T-cell (primary cell): ENCODE measurements at regions not wholly inside any gene's neighbourhood (a gene's known extent, or its start where the extent isn't known, plus 50 kb on each side); places are given as distances from the start of the nearest gene placed in this dataset.

Experiments
- ATAC-seq, 4 experiments: fragments of 200-7000 bp in 3 of 4; fragments of 150-1000 bp in 1 of 4; cut with Tn5 transposase; replicated peaks in 1 of 4; 1 replicate in 3 of 4; 2 replicates in 1 of 4; pipeline ENCODE4 v1.10.0; 2021; ENCODE audit warnings: moderate library complexity in 3 of 4, mild to moderate bottlenecking in 2 of 4, moderate number of reproducible peaks in 1 of 4
- CTCF ChIA-PET, 2 donors: fragments of 300-600 bp; sonication (Branson Sonifier 250); formaldehyde crosslinking; loops; one replicate each; lab custom pipeline; 2022; ENCODE audit warnings: antibody characterized with exemption in 2 of 2; lab: Charles Lee
- POLR2A ChIA-PET, 2 donors: fragments of 300-600 bp; sonication (Branson Sonifier 250); formaldehyde crosslinking; loops; one replicate each; lab custom pipeline; 2022; ENCODE audit warnings: antibody characterized with exemption in 2 of 2; lab: Charles Lee
- DNase-seq, 35 experiments: peaks; one replicate each; pipeline versions ENCODE4 v3.0.0 to v3.0.0-alpha.2; 2013 to 2023
- H3K27ac ChIP-seq: one replicate; pipeline ENCODE4 v1.5.1; 2013; ENCODE audit warnings: low read length
- H3K27me3 ChIP-seq, 2 experiments: replicated peaks in 1 of 2; 1 replicate in 1 of 2; 2 replicates in 1 of 2; pipeline versions ENCODE4 v1.6.1 to v1.7.0; 2013; ENCODE audit warnings: low read length in 1 of 2, mixed read lengths in 1 of 2; ENCODE audit not compliant: control insufficient read depth in 2 of 2, insufficient read depth in 2 of 2; ENCODE audit errors: extremely low read depth in 1 of 2
- H3K36me3 ChIP-seq, 2 donors: 1 replicate in 1 of 2; 2 replicates in 1 of 2; pipeline versions ENCODE4 v1.6.1 to v1.7.0; 2013; ENCODE audit warnings: low read length in 1 of 2; ENCODE audit not compliant: control insufficient read depth in 2 of 2, insufficient read depth in 1 of 2; ENCODE audit errors: extremely low read depth in 1 of 2
- H3K4me1 ChIP-seq, 2 experiments: 1 replicate in 1 of 2; 2 replicates in 1 of 2; pipeline versions ENCODE4 v1.6.1 to v1.7.0; 2013; ENCODE audit warnings: low read length in 2 of 2, mixed read lengths in 1 of 2; ENCODE audit not compliant: insufficient read depth in 2 of 2, control insufficient read depth in 1 of 2; ENCODE audit errors: extremely low read depth in 1 of 2
- H3K4me3 ChIP-seq, 2 donors: 1 replicate in 1 of 2; 2 replicates in 1 of 2; pipeline versions ENCODE4 v1.5.1 to v1.7.0; 2013; ENCODE audit warnings: mild to moderate bottlenecking in 2 of 2, low read length in 1 of 2, moderate library complexity in 1 of 2; ENCODE audit not compliant: control insufficient read depth in 1 of 2; ENCODE audit errors: extremely low read depth in 1 of 2
- H3K9me3 ChIP-seq: 2 replicates; pipeline ENCODE4 v1.7.0; 2013
- H3K27ac Mint-ChIP-seq, 2 donors: one replicate each; pipeline ENCODE4 v1.8.0; 2020 to 2021; ENCODE audit warnings: mild to moderate bottlenecking in 2 of 2, mixed read lengths in 2 of 2
- H3K27me3 Mint-ChIP-seq, 2 donors: one replicate each; pipeline ENCODE4 v1.8.0; 2021 to 2022; ENCODE audit warnings: mixed read lengths in 2 of 2
- H3K36me3 Mint-ChIP-seq: one replicate; pipeline ENCODE4 v1.8.0; 2021; ENCODE audit warnings: mixed read lengths
- H3K4me1 Mint-ChIP-seq, 3 donors: one replicate each; pipeline ENCODE4 v1.8.0; 2020 to 2022; ENCODE audit warnings: mixed read lengths in 3 of 3, mild to moderate bottlenecking in 1 of 3
- H3K4me3 Mint-ChIP-seq, 3 donors: one replicate each; pipeline ENCODE4 v1.8.0; 2020 to 2022; ENCODE audit warnings: mild to moderate bottlenecking in 3 of 3, mixed read lengths in 3 of 3, moderate library complexity in 3 of 3
- H3K9me3 Mint-ChIP-seq, 3 donors: one replicate each; pipeline ENCODE4 v1.8.0; 2020 to 2022; ENCODE audit warnings: mixed read lengths in 3 of 3
- WGBS: methylation state at CpG from one replicate; pipeline ENCODE4 v1.1.5; 2013; ENCODE audit warnings: missing lambda C conversion rate; ENCODE audit not compliant: insufficient coverage; 5-methylcytosine and 5-hydroxymethylcytosine counted together

GRCh38 chr18:24805156-24805555 lies 344.7 kb downstream of the HRH4 start:
- no peaks in the 10 kb centered on the region for H3K36me3 ChIP-seq
- no peaks in the 10 kb centered on the region for H3K9me3 ChIP-seq
- no peaks in the 10 kb centered on the region for H3K4me1 ChIP-seq
- H3K27me3 Mint-ChIP-seq = peaks cover 0 to 6% of the 10 kb centered on the region in 2 donors
- ChIA-PET POLR2A (no interaction called here), CTCF (no interaction called here)
- H3K4me3 ChIP-seq = no peak overlapping the region
- no peak overlapping the region for H3K27ac ChIP-seq
- H3K4me1 Mint-ChIP-seq = no peaks in the 10 kb centered on the region
- H3K4me3 Mint-ChIP-seq = no peak overlapping the region
- DNase-seq (no peak), ATAC-seq (no peak)
- no peak overlapping the region for H3K27ac Mint-ChIP-seq
- whole genome bisulfite sequencing = 80% methylated on average over 1 of the region's 5 CpGs
- H3K36me3 Mint-ChIP-seq = no peaks in the 10 kb centered on the region
- H3K9me3 Mint-ChIP-seq = peaks cover 4 to 12% (median 5%) of the 10 kb centered on the region in 3 donors
- no peaks in the 10 kb centered on the region for H3K27me3 ChIP-seq

GRCh38 chr18:24809173-24809950 lies 348.9 kb downstream of the HRH4 start:
- POLR2A ChIA-PET = no interaction called here
- Mint-ChIP-seq H3K27ac (no peak overlapping the region), H3K4me1 (no peaks in the 10 kb centered on the region), H3K9me3 (peaks cover 4 to 12% (median 5%) of the 10 kb centered on the region in 3 donors), H3K4me3 (no peak overlapping the region), H3K36me3 (no peaks in the 10 kb centered on the region), H3K27me3 (peaks cover 0 to 7% of the 10 kb centered on the region in 2 donors)
- Histone ChIP-seq H3K27ac (no peak overlapping the region), H3K9me3 (no peaks in the 10 kb centered on the region), H3K4me1 (no peaks in the 10 kb centered on the region), H3K36me3 (no peaks in the 10 kb centered on the region), H3K27me3 (no peaks in the 10 kb centered on the region), H3K4me3 (no peak overlapping the region)
- ATAC-seq = no peak
- 59% methylated on average over 2 of the region's 7 CpGs for WGBS
- DNase-seq = no peak
- CTCF ChIA-PET = interaction anchor here in 1 of 2 donors (0.5 to 0.6 kb wide), 2 partner anchors 12 to 214 kb away, joined by 3 read pairs; no protein-coding TSS in a partner anchor

- no peaks in the 10 kb centered on the region for H3K36me3 ChIP-seq
- no peaks in the 10 kb centered on the region for H3K27me3 ChIP-seq
- 92% methylated on average over 6 of the region's 9 CpGs for WGBS
- ATAC-seq = no peak
- Mint-ChIP-seq H3K27me3 (peaks cover 0 to 7% of the 10 kb centered on the region in 2 donors), H3K9me3 (peaks cover 4 to 12% (median 5%) of the 10 kb centered on the region in 3 donors), H3K27ac (no peak overlapping the region), H3K4me3 (no peak overlapping the region), H3K36me3 (no peaks in the 10 kb centered on the region), H3K4me1 (no peaks in the 10 kb centered on the region)
- no peak overlapping the region for H3K27ac ChIP-seq
- POLR2A ChIA-PET = no interaction called here
- H3K9me3 ChIP-seq = no peaks in the 10 kb centered on the region
- no peak overlapping the region for H3K4me3 ChIP-seq
- H3K4me1 ChIP-seq = no peaks in the 10 kb centered on the region
- DNase-seq = no peak
- CTCF ChIA-PET = no interaction called here
Observed at GRCh38 chr18:24810561-24811305, 350.3 kb downstream of the HRH4 start.

- Histone ChIP-seq H3K9me3 (no peaks in the 10 kb centered on the region), H3K36me3 (no peaks in the 10 kb centered on the region), H3K27me3 (peaks cover 0 to 4% of the 10 kb centered on the region in 2 experiments), H3K27ac (no peak overlapping the region), H3K4me1 (no peaks in the 10 kb centered on the region), H3K4me3 (no peak overlapping the region)
- H3K9me3 Mint-ChIP-seq = peaks cover 4 to 8% (median 5%) of the 10 kb centered on the region in 3 donors
- H3K36me3 Mint-ChIP-seq = no peaks in the 10 kb centered on the region
- CTCF ChIA-PET = no interaction called here
- H3K27me3 Mint-ChIP-seq = peaks cover 0 to 7% of the 10 kb centered on the region in 2 donors
- ATAC-seq (no peak), DNase-seq (no peak)
- H3K4me1 Mint-ChIP-seq = no peaks in the 10 kb centered on the region
- POLR2A ChIA-PET = no interaction called here
- H3K4me3 Mint-ChIP-seq = no peak overlapping the region
- no peak overlapping the region for H3K27ac Mint-ChIP-seq
- WGBS = 78% methylated on average over 6 of the region's 11 CpGs
Observed at GRCh38 chr18:24811950-24812681, 351.7 kb downstream of the HRH4 start.

- CTCF ChIA-PET = no interaction called here
- H3K4me3 Mint-ChIP-seq = no peak overlapping the region
- DNase-seq (no peak), ATAC-seq (no peak)
- WGBS = no CpG with 5 or more reads among the region's 3 CpGs
- Histone ChIP-seq H3K4me3 (no peak overlapping the region), H3K36me3 (no peaks in the 10 kb centered on the region), H3K27ac (no peak overlapping the region), H3K9me3 (no peaks in the 10 kb centered on the region), H3K4me1 (no peaks in the 10 kb centered on the region), H3K27me3 (peaks cover 0 to 4% of the 10 kb centered on the region in 2 experiments)
- no peaks in the 10 kb centered on the region for H3K4me1 Mint-ChIP-seq
- peaks cover 0 to 7% of the 10 kb centered on the region in 2 donors for H3K27me3 Mint-ChIP-seq
- H3K27ac Mint-ChIP-seq = no peak overlapping the region
- H3K36me3 Mint-ChIP-seq = no peaks in the 10 kb centered on the region
- H3K9me3 Mint-ChIP-seq = no peaks in the 10 kb centered on the region
- POLR2A ChIA-PET = no interaction called here
Observed at GRCh38 chr18:24814521-24814920, 354.1 kb downstream of the HRH4 start.

- no peak overlapping the region for H3K4me3 ChIP-seq
- H3K4me1 ChIP-seq = no peaks in the 10 kb centered on the region
- H3K27me3 ChIP-seq = peaks cover 0 to 6% of the 10 kb centered on the region in 2 experiments
- CTCF ChIA-PET = no interaction called here
- Mint-ChIP-seq H3K36me3 (no peaks in the 10 kb centered on the region), H3K4me1 (no peaks in the 10 kb centered on the region), H3K4me3 (no peak overlapping the region), H3K27me3 (peaks cover 0 to 7% of the 10 kb centered on the region in 2 donors), H3K9me3 (no peaks in the 10 kb centered on the region), H3K27ac (no peak overlapping the region)
- POLR2A ChIA-PET = no interaction called here
- no peaks in the 10 kb centered on the region for H3K36me3 ChIP-seq
- no CpG with 5 or more reads among the region's 3 CpGs for WGBS
- H3K27ac ChIP-seq = no peak overlapping the region
- no peaks in the 10 kb centered on the region for H3K9me3 ChIP-seq
- no peak for ATAC-seq
- DNase-seq = no peak
Observed at GRCh38 chr18:24817150-24817549, 356.7 kb downstream of the HRH4 start.
